WTC11 (cell line): ENCODE measurements at regions not wholly inside any gene's neighbourhood (a gene's known extent, or its start where the extent isn't known, plus 50 kb on each side); places are given as distances from the start of the nearest gene placed in this dataset.
"Not testable (repeated sequence)": the region's sequence is repeated elsewhere in the genome, so short reads cannot be mapped to it uniquely, and the experiment has no call there.

Experiments used
- ATAC-seq: fragments of 200-7000 bp; cut with Tn5 transposase; 2 replicates; pipeline ENCODE4 v1.10.0; 2021; ENCODE audit warnings: mild to moderate bottlenecking, moderate library complexity
- CTCF ChIA-PET: fragments of 300-600 bp; sonication (Branson Sonifier 250); formaldehyde crosslinking; loops from one replicate; lab custom pipeline; 2021; ENCODE audit warnings: antibody characterized with exemption; lab: Charles Lee
- POLR2A ChIA-PET: fragments of 350-600 bp; sonication (Branson Sonifier 250); formaldehyde crosslinking; loops from one replicate; lab custom pipeline; 2021; ENCODE audit warnings: antibody characterized with exemption; lab: Charles Lee
- DNase-seq: peaks from one replicate; pipeline ENCODE4 v3.0.0; 2021; ENCODE audit warnings: low spot score
- H3K27ac Mint-ChIP-seq: 2 replicates; pipeline ENCODE4 v1.8.0; 2021; ENCODE audit warnings: mixed read lengths
- H3K27me3 Mint-ChIP-seq: 2 replicates; pipeline ENCODE4 v1.8.0; 2021; ENCODE audit warnings: low read depth, mild to moderate bottlenecking, moderate library complexity, mixed read lengths
- H3K36me3 Mint-ChIP-seq: 2 replicates; pipeline ENCODE4 v1.8.0; 2021; ENCODE audit warnings: mixed read lengths
- H3K4me1 Mint-ChIP-seq: 2 replicates; pipeline ENCODE4 v1.8.0; 2022; ENCODE audit warnings: mixed read lengths
- H3K4me3 Mint-ChIP-seq: 2 replicates; pipeline ENCODE4 v1.8.0; 2021; ENCODE audit warnings: mild to moderate bottlenecking, moderate library complexity, mixed read lengths
- H3K9me3 Mint-ChIP-seq: 2 replicates; pipeline ENCODE4 v1.8.0; 2021; ENCODE audit warnings: mixed read lengths
- CBFB ChIP-seq: sonication (generic); formaldehyde crosslinking; IDR thresholded peaks from 2 replicates; pipeline ENCODE4 v1.8.1; 2022; ENCODE audit warnings: mild to moderate bottlenecking, low read depth, missing genetic modification reagents
- GTF2I ChIP-seq: fragments of 250-450 bp; sonication (Bioruptor Pico); conservative IDR thresholded peaks from 2 replicates; pipeline ENCODE4 v1.4.0; 2021; ENCODE audit warnings: mild to moderate bottlenecking
- JUN ChIP-seq: sonication (generic); formaldehyde crosslinking; IDR thresholded peaks from 2 replicates; pipeline ENCODE4 v1.8.0; 2023; ENCODE audit warnings: mild to moderate bottlenecking, missing genetic modification reagents
- NFE2L1 ChIP-seq: sonication (generic); formaldehyde crosslinking; IDR thresholded peaks from 2 replicates; pipeline ENCODE4 v1.8.1; 2023; ENCODE audit warnings: missing genetic modification reagents
- SMAD3 ChIP-seq: sonication (generic); formaldehyde crosslinking; IDR thresholded peaks from 2 replicates; pipeline ENCODE4 v1.8.0; 2022; ENCODE audit warnings: missing genetic modification reagents, mild to moderate bottlenecking, borderline replicate concordance
- ZNF416 ChIP-seq: fragments of 250-450 bp; sonication (Bioruptor Pico); IDR thresholded peaks from 2 replicates; pipeline ENCODE4 v1.9.0; 2021; ENCODE audit warnings: mild to moderate bottlenecking, inconsistent platforms
- TF ChIP-seq, protein P1 (sequence below): fragments of 250-450 bp; sonication (Bioruptor Pico); IDR thresholded peaks from 2 replicates; pipeline ENCODE4 v1.9.0; 2021; ENCODE audit warnings: mild to moderate bottlenecking, borderline replicate concordance
- TF ChIP-seq, protein P2 (sequence below): sonication (generic); formaldehyde crosslinking; IDR thresholded peaks from 2 replicates; pipeline ENCODE4 v1.8.1; 2023; ENCODE audit warnings: mild to moderate bottlenecking, missing genetic modification reagents, moderate library complexity
- TF ChIP-seq, protein P3 (sequence below): sonication (generic); formaldehyde crosslinking; IDR thresholded peaks from 2 replicates; pipeline ENCODE4 v1.8.1; 2023; ENCODE audit warnings: mild to moderate bottlenecking, moderate library complexity, missing genetic modification reagents
- TF ChIP-seq, protein P4 (sequence below): sonication (generic); formaldehyde crosslinking; conservative IDR thresholded peaks from 2 replicates; pipeline ENCODE4 v1.8.1; 2022; ENCODE audit warnings: mild to moderate bottlenecking, missing genetic modification reagents
- TF ChIP-seq, protein P5 (sequence below): sonication (generic); formaldehyde crosslinking; IDR thresholded peaks from 2 replicates; pipeline ENCODE4 v1.8.1; 2023; ENCODE audit warnings: mild to moderate bottlenecking, missing genetic modification reagents, borderline replicate concordance
- TF ChIP-seq, protein P6 (sequence below): sonication (generic); formaldehyde crosslinking; IDR thresholded peaks from 2 replicates; pipeline ENCODE4 v1.8.1; 2022; ENCODE audit warnings: low read depth, mild to moderate bottlenecking, moderate library complexity, missing genetic modification reagents, borderline replicate concordance

DNA sequence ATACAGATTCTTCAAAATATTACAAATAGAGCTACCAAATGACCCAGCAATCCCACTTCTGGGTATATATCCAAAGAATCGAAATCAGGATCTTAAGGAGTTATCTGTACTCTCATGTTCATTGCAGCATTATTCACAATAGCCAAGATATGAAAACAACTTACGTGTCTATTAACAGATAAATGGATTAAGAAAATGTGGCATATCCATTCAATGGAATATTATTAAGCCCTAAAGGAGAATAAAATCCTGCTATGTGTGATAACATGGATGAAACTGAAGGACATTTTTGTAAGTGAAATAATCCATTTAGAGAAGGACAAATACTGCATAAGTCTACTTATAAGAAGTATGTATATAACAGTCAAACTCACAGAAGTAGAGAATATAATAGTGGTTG is 450.6 kb downstream of the TMEM232 start:
- peaks cover 39% of the 10 kb centered on the region for H3K9me3 Mint-ChIP-seq
- H3K4me3 Mint-ChIP-seq = no peak overlapping the region
- ATAC-seq (no peak), DNase-seq (no peak)
- H3K4me1 Mint-ChIP-seq = no peaks in the 10 kb centered on the region
- H3K27me3 Mint-ChIP-seq = no peaks in the 10 kb centered on the region
- H3K27ac Mint-ChIP-seq = no peak overlapping the region
- POLR2A ChIA-PET = no interaction called here
- H3K36me3 Mint-ChIP-seq = peaks cover 9% of the 10 kb centered on the region
- TF ChIP-seq JUN (CRISPR knock-in tag) (no peak), NFE2L1 (CRISPR knock-in tag) (no peak), CBFB (no peak), SMAD3 (CRISPR knock-in tag) (no peak), ZNF416 (CRISPR knock-in tag) (no peak), GTF2I (no peak)
- TF ChIP-seq, protein P1, sequence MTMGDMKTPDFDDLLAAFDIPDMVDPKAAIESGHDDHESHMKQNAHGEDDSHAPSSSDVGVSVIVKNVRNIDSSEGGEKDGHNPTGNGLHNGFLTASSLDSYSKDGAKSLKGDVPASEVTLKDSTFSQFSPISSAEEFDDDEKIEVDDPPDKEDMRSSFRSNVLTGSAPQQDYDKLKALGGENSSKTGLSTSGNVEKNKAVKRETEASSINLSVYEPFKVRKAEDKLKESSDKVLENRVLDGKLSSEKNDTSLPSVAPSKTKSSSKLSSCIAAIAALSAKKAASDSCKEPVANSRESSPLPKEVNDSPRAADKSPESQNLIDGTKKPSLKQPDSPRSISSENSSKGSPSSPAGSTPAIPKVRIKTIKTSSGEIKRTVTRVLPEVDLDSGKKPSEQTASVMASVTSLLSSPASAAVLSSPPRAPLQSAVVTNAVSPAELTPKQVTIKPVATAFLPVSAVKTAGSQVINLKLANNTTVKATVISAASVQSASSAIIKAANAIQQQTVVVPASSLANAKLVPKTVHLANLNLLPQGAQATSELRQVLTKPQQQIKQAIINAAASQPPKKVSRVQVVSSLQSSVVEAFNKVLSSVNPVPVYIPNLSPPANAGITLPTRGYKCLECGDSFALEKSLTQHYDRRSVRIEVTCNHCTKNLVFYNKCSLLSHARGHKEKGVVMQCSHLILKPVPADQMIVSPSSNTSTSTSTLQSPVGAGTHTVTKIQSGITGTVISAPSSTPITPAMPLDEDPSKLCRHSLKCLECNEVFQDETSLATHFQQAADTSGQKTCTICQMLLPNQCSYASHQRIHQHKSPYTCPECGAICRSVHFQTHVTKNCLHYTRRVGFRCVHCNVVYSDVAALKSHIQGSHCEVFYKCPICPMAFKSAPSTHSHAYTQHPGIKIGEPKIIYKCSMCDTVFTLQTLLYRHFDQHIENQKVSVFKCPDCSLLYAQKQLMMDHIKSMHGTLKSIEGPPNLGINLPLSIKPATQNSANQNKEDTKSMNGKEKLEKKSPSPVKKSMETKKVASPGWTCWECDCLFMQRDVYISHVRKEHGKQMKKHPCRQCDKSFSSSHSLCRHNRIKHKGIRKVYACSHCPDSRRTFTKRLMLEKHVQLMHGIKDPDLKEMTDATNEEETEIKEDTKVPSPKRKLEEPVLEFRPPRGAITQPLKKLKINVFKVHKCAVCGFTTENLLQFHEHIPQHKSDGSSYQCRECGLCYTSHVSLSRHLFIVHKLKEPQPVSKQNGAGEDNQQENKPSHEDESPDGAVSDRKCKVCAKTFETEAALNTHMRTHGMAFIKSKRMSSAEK (CRISPR knock-in tag) = no peak
- TF ChIP-seq, protein P2, sequence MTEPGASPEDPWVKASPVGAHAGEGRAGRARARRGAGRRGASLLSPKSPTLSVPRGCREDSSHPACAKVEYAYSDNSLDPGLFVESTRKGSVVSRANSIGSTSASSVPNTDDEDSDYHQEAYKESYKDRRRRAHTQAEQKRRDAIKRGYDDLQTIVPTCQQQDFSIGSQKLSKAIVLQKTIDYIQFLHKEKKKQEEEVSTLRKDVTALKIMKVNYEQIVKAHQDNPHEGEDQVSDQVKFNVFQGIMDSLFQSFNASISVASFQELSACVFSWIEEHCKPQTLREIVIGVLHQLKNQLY (CRISPR knock-in tag) = no peak
- TF ChIP-seq, protein P3, sequence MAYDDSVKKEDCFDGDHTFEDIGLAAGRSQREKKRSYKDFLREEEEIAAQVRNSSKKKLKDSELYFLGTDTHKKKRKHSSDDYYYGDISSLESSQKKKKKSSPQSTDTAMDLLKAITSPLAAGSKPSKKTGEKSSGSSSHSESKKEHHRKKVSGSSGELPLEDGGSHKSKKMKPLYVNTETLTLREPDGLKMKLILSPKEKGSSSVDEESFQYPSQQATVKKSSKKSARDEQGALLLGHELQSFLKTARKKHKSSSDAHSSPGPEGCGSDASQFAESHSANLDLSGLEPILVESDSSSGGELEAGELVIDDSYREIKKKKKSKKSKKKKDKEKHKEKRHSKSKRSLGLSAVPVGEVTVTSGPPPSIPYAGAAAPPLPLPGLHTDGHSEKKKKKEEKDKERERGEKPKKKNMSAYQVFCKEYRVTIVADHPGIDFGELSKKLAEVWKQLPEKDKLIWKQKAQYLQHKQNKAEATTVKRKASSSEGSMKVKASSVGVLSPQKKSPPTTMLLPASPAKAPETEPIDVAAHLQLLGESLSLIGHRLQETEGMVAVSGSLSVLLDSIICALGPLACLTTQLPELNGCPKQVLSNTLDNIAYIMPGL (CRISPR knock-in tag) = no peak
- TF ChIP-seq, protein P4, sequence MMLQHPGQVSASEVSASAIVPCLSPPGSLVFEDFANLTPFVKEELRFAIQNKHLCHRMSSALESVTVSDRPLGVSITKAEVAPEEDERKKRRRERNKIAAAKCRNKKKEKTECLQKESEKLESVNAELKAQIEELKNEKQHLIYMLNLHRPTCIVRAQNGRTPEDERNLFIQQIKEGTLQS (CRISPR knock-in tag) = no peak
- TF ChIP-seq, protein P5, sequence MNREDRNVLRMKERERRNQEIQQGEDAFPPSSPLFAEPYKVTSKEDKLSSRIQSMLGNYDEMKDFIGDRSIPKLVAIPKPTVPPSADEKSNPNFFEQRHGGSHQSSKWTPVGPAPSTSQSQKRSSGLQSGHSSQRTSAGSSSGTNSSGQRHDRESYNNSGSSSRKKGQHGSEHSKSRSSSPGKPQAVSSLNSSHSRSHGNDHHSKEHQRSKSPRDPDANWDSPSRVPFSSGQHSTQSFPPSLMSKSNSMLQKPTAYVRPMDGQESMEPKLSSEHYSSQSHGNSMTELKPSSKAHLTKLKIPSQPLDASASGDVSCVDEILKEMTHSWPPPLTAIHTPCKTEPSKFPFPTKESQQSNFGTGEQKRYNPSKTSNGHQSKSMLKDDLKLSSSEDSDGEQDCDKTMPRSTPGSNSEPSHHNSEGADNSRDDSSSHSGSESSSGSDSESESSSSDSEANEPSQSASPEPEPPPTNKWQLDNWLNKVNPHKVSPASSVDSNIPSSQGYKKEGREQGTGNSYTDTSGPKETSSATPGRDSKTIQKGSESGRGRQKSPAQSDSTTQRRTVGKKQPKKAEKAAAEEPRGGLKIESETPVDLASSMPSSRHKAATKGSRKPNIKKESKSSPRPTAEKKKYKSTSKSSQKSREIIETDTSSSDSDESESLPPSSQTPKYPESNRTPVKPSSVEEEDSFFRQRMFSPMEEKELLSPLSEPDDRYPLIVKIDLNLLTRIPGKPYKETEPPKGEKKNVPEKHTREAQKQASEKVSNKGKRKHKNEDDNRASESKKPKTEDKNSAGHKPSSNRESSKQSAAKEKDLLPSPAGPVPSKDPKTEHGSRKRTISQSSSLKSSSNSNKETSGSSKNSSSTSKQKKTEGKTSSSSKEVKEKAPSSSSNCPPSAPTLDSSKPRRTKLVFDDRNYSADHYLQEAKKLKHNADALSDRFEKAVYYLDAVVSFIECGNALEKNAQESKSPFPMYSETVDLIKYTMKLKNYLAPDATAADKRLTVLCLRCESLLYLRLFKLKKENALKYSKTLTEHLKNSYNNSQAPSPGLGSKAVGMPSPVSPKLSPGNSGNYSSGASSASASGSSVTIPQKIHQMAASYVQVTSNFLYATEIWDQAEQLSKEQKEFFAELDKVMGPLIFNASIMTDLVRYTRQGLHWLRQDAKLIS (CRISPR knock-in tag) = no peak
- TF ChIP-seq, protein P6, sequence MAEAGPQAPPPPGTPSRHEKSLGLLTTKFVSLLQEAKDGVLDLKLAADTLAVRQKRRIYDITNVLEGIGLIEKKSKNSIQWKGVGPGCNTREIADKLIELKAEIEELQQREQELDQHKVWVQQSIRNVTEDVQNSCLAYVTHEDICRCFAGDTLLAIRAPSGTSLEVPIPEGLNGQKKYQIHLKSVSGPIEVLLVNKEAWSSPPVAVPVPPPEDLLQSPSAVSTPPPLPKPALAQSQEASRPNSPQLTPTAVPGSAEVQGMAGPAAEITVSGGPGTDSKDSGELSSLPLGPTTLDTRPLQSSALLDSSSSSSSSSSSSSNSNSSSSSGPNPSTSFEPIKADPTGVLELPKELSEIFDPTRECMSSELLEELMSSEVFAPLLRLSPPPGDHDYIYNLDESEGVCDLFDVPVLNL (CRISPR knock-in tag) = no peak
- CTCF ChIA-PET = no interaction called here

DNA sequence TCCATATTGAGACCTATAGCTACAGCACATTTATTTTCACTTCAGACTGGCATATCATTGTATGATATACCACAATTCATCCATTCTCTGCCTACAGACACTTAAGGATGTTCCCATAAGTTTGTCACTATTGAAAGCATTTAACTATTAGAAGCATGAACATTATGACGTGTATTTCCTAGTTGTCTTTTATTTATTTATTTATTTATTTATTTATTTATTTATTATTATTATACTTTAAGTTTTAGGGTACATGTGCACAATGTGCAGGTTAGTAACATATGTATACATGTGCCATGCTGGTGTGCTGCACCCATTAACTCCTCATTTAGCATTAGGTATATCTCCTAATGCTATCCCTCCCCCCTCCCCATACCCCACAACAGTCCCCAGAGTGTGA is 448.0 kb downstream of the TMEM232 start:
- H3K4me1 Mint-ChIP-seq, H3K27ac Mint-ChIP-seq, H3K4me3 Mint-ChIP-seq, POLR2A ChIA-PET, CTCF ChIA-PET, ATAC-seq, DNase-seq, H3K27me3 Mint-ChIP-seq: not testable (repeated sequence)
- Mint-ChIP-seq H3K36me3 (peaks cover 35% of the 10 kb centered on the region), H3K9me3 (peaks cover 64% of the 10 kb centered on the region)

DNA sequence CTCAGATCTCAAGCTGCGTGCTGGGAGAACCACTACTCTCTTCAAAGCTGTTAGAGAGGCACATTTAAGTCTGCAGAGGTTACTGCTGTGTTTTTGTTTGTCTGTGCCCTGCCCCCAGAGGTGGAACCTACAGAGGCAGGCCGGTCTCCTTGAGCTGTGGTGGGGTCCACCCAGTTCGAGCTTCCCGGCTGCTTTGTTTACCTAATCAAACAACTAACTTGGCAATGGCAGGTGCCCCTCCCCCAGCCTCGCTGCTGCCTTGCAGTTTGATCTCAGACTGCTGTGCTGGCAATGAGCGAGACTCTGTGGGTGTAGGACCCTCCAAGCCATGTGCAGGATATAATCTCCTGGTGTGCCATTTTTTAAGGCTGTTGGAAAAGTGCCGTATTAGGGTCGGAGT is 442.4 kb downstream of the TMEM232 start:
- Mint-ChIP-seq H3K36me3 (peaks cover 64% of the 10 kb centered on the region), H3K9me3 (peaks cover 84% of the 10 kb centered on the region)
- H3K4me3 Mint-ChIP-seq, H3K27ac Mint-ChIP-seq, CTCF ChIA-PET, H3K27me3 Mint-ChIP-seq, POLR2A ChIA-PET, DNase-seq, H3K4me1 Mint-ChIP-seq, ATAC-seq: not testable (repeated sequence)
